M059J (cell line): ENCODE measurements at regions not wholly inside any gene's neighbourhood (a gene's known extent, or its start where the extent isn't known, plus 50 kb on each side); places are given as distances from the start of the nearest gene placed in this dataset.
"Not testable (repeated sequence)": the region's sequence is repeated elsewhere in the genome, so short reads cannot be mapped to it uniquely, and the experiment has no call there.

ENCODE experiments used
- DNase-seq: peaks from one replicate; pipeline ENCODE4 v3.0.0-alpha.2; 2012; ENCODE audit warnings: low read depth

- no peak for DNase-seq
Observed at GRCh38 chr3:5473471-5473870, 286.0 kb downstream of the EDEM1 start.

- DNase-seq: no peak
Observed at GRCh38 chr3:5476403-5476802, 288.9 kb downstream of the EDEM1 start.

- peak; percentile 7 for DNase-seq
Observed at GRCh38 chr3:5479229-5479799, 291.8 kb downstream of the EDEM1 start.

GRCh38 chr3:5480190-5480589 lies 292.7 kb downstream of the EDEM1 start:
- DNase-seq: no peak

GRCh38 chr3:5485427-5485826 lies 297.9 kb downstream of the EDEM1 start:
- DNase-seq: no peak

GRCh38 chr3:5488771-5489170 lies 301.3 kb downstream of the EDEM1 start:
- no peak for DNase-seq

- DNase-seq: no peak
Observed at GRCh38 chr3:5489536-5489935, 302.0 kb downstream of the EDEM1 start.

GRCh38 chr3:5494905-5495519 lies 307.5 kb downstream of the EDEM1 start:
- DNase-seq: no peak

GRCh38 chr3:5497497-5497896 lies 310.0 kb downstream of the EDEM1 start:
- DNase-seq: no peak

GRCh38 chr3:5498981-5499380 lies 311.5 kb downstream of the EDEM1 start:
- DNase-seq: no peak

- no peak for DNase-seq
Observed at GRCh38 chr3:5499404-5499803, 311.9 kb downstream of the EDEM1 start.

GRCh38 chr3:5503136-5503535 lies 315.6 kb downstream of the EDEM1 start:
- no peak for DNase-seq

- DNase-seq: no peak
Observed at GRCh38 chr3:5504135-5504534, 316.6 kb downstream of the EDEM1 start.

- no peak for DNase-seq
Observed at GRCh38 chr3:5505163-5505562, 317.7 kb downstream of the EDEM1 start.

- DNase-seq: no peak
Observed at GRCh38 chr3:5505997-5506396, 318.5 kb downstream of the EDEM1 start.

- not testable (repeated sequence) for DNase-seq
Observed at GRCh38 chr3:5508860-5509259, 321.4 kb downstream of the EDEM1 start.

- DNase-seq: no peak
Observed at GRCh38 chr3:5510300-5510699, 322.8 kb downstream of the EDEM1 start.

- no peak for DNase-seq
Observed at GRCh38 chr3:5517921-5518320, 330.4 kb downstream of the EDEM1 start.

GRCh38 chr3:5520237-5520636 lies 332.7 kb downstream of the EDEM1 start:
- no peak for DNase-seq

- no peak for DNase-seq
Observed at GRCh38 chr3:5523125-5523524, 335.6 kb downstream of the EDEM1 start.

GRCh38 chr3:5531039-5531438 lies 343.5 kb downstream of the EDEM1 start:
- DNase-seq: no peak

- DNase-seq: no peak
Observed at GRCh38 chr3:5531741-5532290, 344.3 kb downstream of the EDEM1 start.

GRCh38 chr3:5540532-5540931 lies 353.0 kb downstream of the EDEM1 start:
- DNase-seq: no peak

- no peak for DNase-seq
Observed at GRCh38 chr3:5542472-5542871, 355.0 kb downstream of the EDEM1 start.
